ENCODE measurements at regions not wholly inside any gene's neighbourhood (a gene's known extent, or its start where the extent isn't known, plus 50 kb on each side); places are given as distances from the start of the nearest gene placed in this dataset.
A peak's percentile ranks its signal among the peaks of the same experiment; 100 is the strongest.

DNA sequence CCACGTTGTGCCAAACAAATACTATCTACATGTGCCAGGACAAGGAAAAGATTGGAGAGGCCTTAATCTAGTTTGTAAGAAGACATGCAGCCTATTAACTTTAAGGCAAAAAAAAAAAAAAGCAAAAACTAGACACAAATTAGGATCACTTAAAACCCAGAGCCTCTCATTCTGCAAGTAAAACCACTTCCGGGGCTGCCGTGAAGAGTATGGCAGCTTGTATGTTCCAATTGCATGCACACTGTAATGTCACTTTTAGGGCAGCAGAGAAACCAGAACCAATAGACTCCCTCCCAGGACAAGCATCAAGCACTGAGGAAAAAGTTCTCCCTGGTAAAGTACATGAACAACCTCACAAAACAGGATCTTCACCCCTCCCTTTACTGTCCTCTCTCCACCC is 70.6 kb downstream of the RSL24D1 start:
- Histone ChIP-seq H3K4me3 (ENCODE audit: low read depth, low read length) (no peak overlapping the region), H3K27ac (no peak overlapping the region), H3K36me3 (replicated peaks) (no peaks in the 10 kb centered on the region), H3K27me3 (replicated peaks) (no peaks in the 10 kb centered on the region)
- TF ChIP-seq, protein P1, sequence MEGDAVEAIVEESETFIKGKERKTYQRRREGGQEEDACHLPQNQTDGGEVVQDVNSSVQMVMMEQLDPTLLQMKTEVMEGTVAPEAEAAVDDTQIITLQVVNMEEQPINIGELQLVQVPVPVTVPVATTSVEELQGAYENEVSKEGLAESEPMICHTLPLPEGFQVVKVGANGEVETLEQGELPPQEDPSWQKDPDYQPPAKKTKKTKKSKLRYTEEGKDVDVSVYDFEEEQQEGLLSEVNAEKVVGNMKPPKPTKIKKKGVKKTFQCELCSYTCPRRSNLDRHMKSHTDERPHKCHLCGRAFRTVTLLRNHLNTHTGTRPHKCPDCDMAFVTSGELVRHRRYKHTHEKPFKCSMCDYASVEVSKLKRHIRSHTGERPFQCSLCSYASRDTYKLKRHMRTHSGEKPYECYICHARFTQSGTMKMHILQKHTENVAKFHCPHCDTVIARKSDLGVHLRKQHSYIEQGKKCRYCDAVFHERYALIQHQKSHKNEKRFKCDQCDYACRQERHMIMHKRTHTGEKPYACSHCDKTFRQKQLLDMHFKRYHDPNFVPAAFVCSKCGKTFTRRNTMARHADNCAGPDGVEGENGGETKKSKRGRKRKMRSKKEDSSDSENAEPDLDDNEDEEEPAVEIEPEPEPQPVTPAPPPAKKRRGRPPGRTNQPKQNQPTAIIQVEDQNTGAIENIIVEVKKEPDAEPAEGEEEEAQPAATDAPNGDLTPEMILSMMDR (IDR thresholded peaks at IDR 0.05; ENCODE audit: low read depth, low read length, missing control alignments) = no peak
- in situ Hi-C loops (cut with HindIII; ENCODE audit: low pct_ligation_motif_present, low sequenced_read_pairs) = no loop called here
- no peak for DNase-seq

DNA sequence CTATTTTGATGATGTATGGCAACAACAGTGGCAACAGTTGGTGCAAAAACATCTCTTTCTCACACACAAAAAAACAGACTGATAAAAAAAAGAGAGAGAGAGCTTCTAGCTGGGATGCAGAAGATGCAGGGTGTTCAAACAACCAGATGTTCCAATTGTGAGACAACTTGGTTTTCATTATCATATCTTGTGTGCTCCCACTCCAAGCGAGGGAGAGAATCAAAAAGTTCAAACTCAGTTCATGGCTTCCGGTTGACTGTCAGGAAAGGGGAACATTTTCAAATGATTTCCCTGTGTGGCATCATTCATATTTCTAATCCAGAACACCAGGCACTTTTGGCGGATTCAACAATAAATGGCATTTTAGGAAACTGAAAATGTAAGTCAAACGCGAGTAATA is 72.1 kb downstream of the RSL24D1 start:
- Histone ChIP-seq H3K36me3 (replicated peaks) (no peaks in the 10 kb centered on the region), H3K4me3 (ENCODE audit: low read depth, low read length) (no peak overlapping the region), H3K27ac (no peak overlapping the region), H3K27me3 (replicated peaks) (no peaks in the 10 kb centered on the region)
- peak; percentile 4 for DNase-seq
- in situ Hi-C loops (cut with HindIII; ENCODE audit: low pct_ligation_motif_present, low sequenced_read_pairs) = no loop called here
- TF ChIP-seq, protein P1 (IDR thresholded peaks at IDR 0.05; ENCODE audit: low read depth, low read length, missing control alignments) = no peak

DNA sequence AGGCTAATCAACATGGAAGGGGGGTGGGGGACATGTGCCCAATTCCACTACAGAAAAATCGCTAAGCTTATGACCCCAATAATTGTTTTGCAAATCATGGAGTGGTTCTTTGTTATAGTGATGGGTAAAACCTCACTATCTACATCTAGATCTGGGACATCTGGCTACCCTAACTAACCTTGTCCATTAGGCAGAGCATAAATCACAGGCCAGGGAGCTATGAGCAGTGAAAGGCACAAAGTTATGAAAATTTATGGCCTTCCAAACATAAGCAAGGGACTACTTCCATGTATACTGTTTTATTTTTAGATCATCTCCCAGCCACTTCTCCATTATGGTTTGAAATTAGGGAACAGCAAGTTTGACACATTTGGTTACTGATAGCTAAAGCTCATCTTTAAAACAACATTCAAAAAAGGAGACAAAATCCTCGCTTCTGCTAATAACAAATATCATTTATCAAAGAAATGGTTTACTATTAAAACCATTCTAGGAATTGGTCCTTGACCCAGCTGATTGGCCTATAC is 78.3 kb downstream of the RSL24D1 start:
- H3K27me3 ChIP-seq (replicated peaks) = no peaks in the 10 kb centered on the region
- H3K27ac ChIP-seq = no peak overlapping the region
- in situ Hi-C loops (cut with HindIII; ENCODE audit: low pct_ligation_motif_present, low sequenced_read_pairs) = no loop called here
- H3K36me3 ChIP-seq (replicated peaks) = no peaks in the 10 kb centered on the region
- TF ChIP-seq, protein P1 (IDR thresholded peaks at IDR 0.05; ENCODE audit: low read depth, low read length, missing control alignments) = no peak
- no peak for DNase-seq
- H3K4me3 ChIP-seq (ENCODE audit: low read depth, low read length) = no peak overlapping the region

DNA sequence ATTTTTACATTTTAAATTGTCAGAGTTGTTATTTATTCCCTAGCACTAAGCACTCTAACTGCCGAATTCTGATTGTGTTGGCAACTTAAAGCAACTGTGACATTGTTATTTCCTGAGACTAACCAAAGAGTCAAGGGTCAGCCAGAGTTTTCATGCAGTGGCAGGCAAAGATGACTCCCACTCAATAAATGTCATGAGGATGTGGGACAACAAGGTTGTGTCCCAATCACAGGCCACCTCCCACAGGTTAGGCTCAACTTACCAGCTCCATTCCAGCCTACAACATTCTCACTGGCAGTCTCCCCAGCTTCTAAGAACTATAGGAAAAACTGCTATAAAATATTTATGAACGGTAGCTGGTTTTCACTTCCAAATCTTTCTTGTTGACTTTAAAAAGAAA is 80.1 kb downstream of the RSL24D1 start:
- H3K27ac ChIP-seq = no peak overlapping the region

DNA sequence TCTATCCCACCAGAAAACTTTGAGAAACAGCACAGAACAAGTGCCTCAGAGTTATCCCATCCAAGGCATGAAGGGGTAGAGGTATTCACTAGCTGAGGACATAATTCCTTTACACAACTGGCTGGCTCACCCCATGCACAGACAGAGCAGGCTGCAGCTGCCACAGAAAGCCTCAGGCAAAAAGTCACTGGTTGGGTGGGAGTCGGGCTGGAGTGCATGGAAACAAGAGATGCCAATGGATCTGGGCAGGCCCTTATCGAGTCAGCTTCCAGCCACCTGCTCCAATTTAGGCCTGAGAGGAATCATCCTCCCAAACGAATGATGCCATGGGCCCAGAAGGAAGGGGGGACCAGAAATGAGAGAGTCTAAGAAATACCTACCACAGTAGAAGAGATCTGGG is 83.0 kb downstream of the RSL24D1 start:
- TF ChIP-seq, protein P1 (IDR thresholded peaks at IDR 0.05; ENCODE audit: low read depth, low read length, missing control alignments) = no peak
- Histone ChIP-seq H3K27ac (no peak overlapping the region), H3K4me3 (ENCODE audit: low read depth, low read length) (no peak overlapping the region), H3K36me3 (replicated peaks) (no peaks in the 10 kb centered on the region), H3K27me3 (replicated peaks) (no peaks in the 10 kb centered on the region)
- in situ Hi-C loops (cut with HindIII; ENCODE audit: low pct_ligation_motif_present, low sequenced_read_pairs) = no loop called here
- no peak for DNase-seq

More for the DNA sequence above, 80.1 kb downstream of the RSL24D1 start:
- Histone ChIP-seq H3K27me3 (replicated peaks) (no peaks in the 10 kb centered on the region), H3K36me3 (replicated peaks) (no peaks in the 10 kb centered on the region), H3K4me3 (ENCODE audit: low read depth, low read length) (no peak overlapping the region)
- TF ChIP-seq, protein P1 (IDR thresholded peaks at IDR 0.05; ENCODE audit: low read depth, low read length, missing control alignments) = no peak
- DNase-seq = no peak
- in situ Hi-C loops (cut with HindIII; ENCODE audit: low pct_ligation_motif_present, low sequenced_read_pairs) = no loop called here

DNA sequence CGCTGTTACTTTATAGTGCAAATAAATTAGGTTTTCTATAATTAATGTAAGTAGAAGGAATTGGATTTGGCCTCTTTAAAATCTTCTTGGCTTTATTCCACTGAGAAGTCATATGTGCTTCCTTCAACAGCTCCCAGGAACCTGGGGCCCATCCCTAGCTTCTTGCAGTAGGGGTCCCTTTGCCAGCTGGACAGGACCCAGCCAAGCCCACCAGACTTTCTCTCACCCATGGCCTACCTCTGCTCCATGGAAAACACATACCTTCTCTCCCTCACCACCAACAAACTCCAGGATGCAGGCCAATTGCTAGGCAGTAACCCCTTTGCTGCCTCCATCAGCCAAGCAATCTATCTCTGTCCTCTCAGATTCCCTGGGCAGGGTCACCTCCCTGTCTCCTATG is 84.0 kb downstream of the RSL24D1 start:
- no peak for DNase-seq
- Histone ChIP-seq H3K4me3 (ENCODE audit: low read depth, low read length) (no peak overlapping the region), H3K36me3 (replicated peaks) (no peaks in the 10 kb centered on the region), H3K27ac (no peak overlapping the region), H3K27me3 (replicated peaks) (no peaks in the 10 kb centered on the region)
- TF ChIP-seq, protein P1 (IDR thresholded peaks at IDR 0.05; ENCODE audit: low read depth, low read length, missing control alignments) = no peak
- in situ Hi-C loops (cut with HindIII; ENCODE audit: low pct_ligation_motif_present, low sequenced_read_pairs) = no loop called here
